Lower leg skin (tissue), 4 donors: ENCODE measurements at regions not wholly inside any gene's neighbourhood (a gene's known extent, or its start where the extent isn't known, plus 50 kb on each side); places are given as distances from the start of the nearest gene placed in this dataset.

Experiments used
- DNase-seq, 2 donors: peaks; one replicate each; pipeline ENCODE4 v3.0.0-alpha.2; 2019; ENCODE audit warnings: low spot score in 2 of 2
- H3K4me3 ChIP-seq: fragments of 200-600 bp; sonication (generic); 2 replicates; pipeline ENCODE4 v1.5.1; 2017; ENCODE audit warnings: mild to moderate bottlenecking, low read depth; ENCODE audit not compliant: poor library complexity, severe bottlenecking
- CTCF ChIP-seq, 3 donors: fragments of 450-650 bp; IDR thresholded peaks; one replicate each; pipeline ENCODE4 v1.5.1; 2016; ENCODE audit warnings: antibody characterized with exemption in 3 of 3, mild to moderate bottlenecking in 3 of 3, moderate library complexity in 2 of 3
- POLR2A ChIP-seq, 2 donors: fragments of 450-650 bp; IDR thresholded peaks; one replicate each; pipeline ENCODE4 v1.6.1; 2016 to 2017; ENCODE audit warnings: antibody characterized with exemption in 2 of 2, mild to moderate bottlenecking in 1 of 2, moderate library complexity in 1 of 2
- WGBS, 2 donors: methylation state at CpG; one replicate each; pipeline ENCODE4 v1.1.5; 2018; 5-methylcytosine and 5-hydroxymethylcytosine counted together
- intact Hi-C: fragments of 100-400 bp; cut with DNase I; formaldehyde crosslinking; loops from one replicate; pipeline ENCODE4 v1.15.0; 2023; ENCODE audit warnings: low total_unique reads

GRCh38 chr4:183841001-183841400 is 64.1 kb upstream of the STOX2 start:
- 76 to 81% methylated on average over 8 of the region's 8 CpGs for WGBS, 2 donors
- H3K4me3 ChIP-seq: no peak overlapping the region
- TF ChIP-seq POLR2A (IDR thresholded peaks at IDR 0.05): no peak
- no peak for TF ChIP-seq CTCF (IDR thresholded peaks at IDR 0.05)
- no peak for DNase-seq
- intact Hi-C loops: loop anchor here (5.0 kb wide), 2 partner anchors 261 to 321 kb away; no protein-coding TSS in a partner anchor

GRCh38 chr4:183842129-183842528 is 63.0 kb upstream of the STOX2 start:
- TF ChIP-seq CTCF (IDR thresholded peaks at IDR 0.05) (no peak), POLR2A (IDR thresholded peaks at IDR 0.05) (no peak)
- 85 to 86% methylated on average over 3 of the region's 3 CpGs for WGBS, 2 donors
- intact Hi-C loops: loop anchor here (5.0 kb wide), 2 partner anchors 260 to 320 kb away; no protein-coding TSS in a partner anchor
- no peak overlapping the region for H3K4me3 ChIP-seq
- DNase-seq: no peak

GRCh38 chr4:183843248-183843671 is 61.8 kb upstream of the STOX2 start:
- TF ChIP-seq CTCF (IDR thresholded peaks at IDR 0.05) (no peak), POLR2A (IDR thresholded peaks at IDR 0.05) (no peak)
- DNase-seq: no peak
- intact Hi-C loops: loop anchor here (5.0 kb wide), 2 partner anchors 259 to 319 kb away; no protein-coding TSS in a partner anchor

GRCh38 chr4:183846951-183847350 is 58.2 kb upstream of the STOX2 start:
- no peak overlapping the region for H3K4me3 ChIP-seq
- TF ChIP-seq POLR2A (IDR thresholded peaks at IDR 0.05) (no peak), CTCF (IDR thresholded peaks at IDR 0.05) (no peak)
- no peak for DNase-seq
- intact Hi-C loops: no loop called here

More at GRCh38 chr4:183843248-183843671, 61.8 kb upstream of the STOX2 start:
- 70 to 74% methylated on average over 7 of the region's 7 CpGs for WGBS, 2 donors
- no peak overlapping the region for H3K4me3 ChIP-seq

GRCh38 chr4:183848805-183849204 is 56.3 kb upstream of the STOX2 start:
- no peak overlapping the region for H3K4me3 ChIP-seq
- DNase-seq: no peak
- WGBS, 2 donors: 40 to 51% methylated on average over 3 of the region's 3 CpGs
- no peak for TF ChIP-seq CTCF (IDR thresholded peaks at IDR 0.05)
- no peak for TF ChIP-seq POLR2A (IDR thresholded peaks at IDR 0.05)
- intact Hi-C loops: no loop called here

- intact Hi-C loops: no loop called here
- TF ChIP-seq CTCF (IDR thresholded peaks at IDR 0.05) (no peak), POLR2A (IDR thresholded peaks at IDR 0.05) (no peak)
- 55 to 56% methylated on average over 10 of the region's 10 CpGs for WGBS, 2 donors
- no peak overlapping the region for H3K4me3 ChIP-seq
- no peak for DNase-seq
Measured at GRCh38 chr4:183852910-183853547, 52.1 kb upstream of the STOX2 start.
